SJCRH30 (cell line): ENCODE measurements at regions not wholly inside any gene's neighbourhood (a gene's known extent, or its start where the extent isn't known, plus 50 kb on each side); places are given as distances from the start of the nearest gene placed in this dataset.
A peak's percentile ranks its signal among the peaks of the same experiment; 100 is the strongest.

Experiments
- DNase-seq, 2 experiments: peaks; one replicate each; pipeline ENCODE4 v3.0.0-alpha.2; 2015 to 2020
- H3K27ac ChIP-seq: fragments of 250-450 bp; sonication (Bioruptor Pico); 2 replicates; pipeline ENCODE4 v1.5.1; 2020; ENCODE audit warnings: mild to moderate bottlenecking, moderate library complexity
- H3K27me3 ChIP-seq: fragments of 250-450 bp; sonication (Bioruptor Pico); 2 replicates; pipeline ENCODE4 v1.5.1; 2020; ENCODE audit warnings: mild to moderate bottlenecking, moderate library complexity
- H3K36me3 ChIP-seq: fragments of 250-450 bp; sonication (Bioruptor Pico); 2 replicates; pipeline ENCODE4 v1.5.1; 2020; ENCODE audit warnings: mild to moderate bottlenecking, moderate library complexity
- H3K4me1 ChIP-seq: fragments of 250-450 bp; sonication (Bioruptor Pico); 2 replicates; pipeline ENCODE4 v1.5.1; 2020; ENCODE audit warnings: mild to moderate bottlenecking, moderate library complexity
- H3K4me3 ChIP-seq: fragments of 250-450 bp; sonication (Bioruptor Pico); 2 replicates; pipeline ENCODE4 v1.5.1; 2020; ENCODE audit warnings: mild to moderate bottlenecking, moderate library complexity
- H3K9me3 ChIP-seq: fragments of 250-450 bp; sonication (Bioruptor Pico); replicated peaks from 2 replicates; pipeline ENCODE4 v1.5.1; 2020; ENCODE audit warnings: mild to moderate bottlenecking, moderate library complexity

DNA sequence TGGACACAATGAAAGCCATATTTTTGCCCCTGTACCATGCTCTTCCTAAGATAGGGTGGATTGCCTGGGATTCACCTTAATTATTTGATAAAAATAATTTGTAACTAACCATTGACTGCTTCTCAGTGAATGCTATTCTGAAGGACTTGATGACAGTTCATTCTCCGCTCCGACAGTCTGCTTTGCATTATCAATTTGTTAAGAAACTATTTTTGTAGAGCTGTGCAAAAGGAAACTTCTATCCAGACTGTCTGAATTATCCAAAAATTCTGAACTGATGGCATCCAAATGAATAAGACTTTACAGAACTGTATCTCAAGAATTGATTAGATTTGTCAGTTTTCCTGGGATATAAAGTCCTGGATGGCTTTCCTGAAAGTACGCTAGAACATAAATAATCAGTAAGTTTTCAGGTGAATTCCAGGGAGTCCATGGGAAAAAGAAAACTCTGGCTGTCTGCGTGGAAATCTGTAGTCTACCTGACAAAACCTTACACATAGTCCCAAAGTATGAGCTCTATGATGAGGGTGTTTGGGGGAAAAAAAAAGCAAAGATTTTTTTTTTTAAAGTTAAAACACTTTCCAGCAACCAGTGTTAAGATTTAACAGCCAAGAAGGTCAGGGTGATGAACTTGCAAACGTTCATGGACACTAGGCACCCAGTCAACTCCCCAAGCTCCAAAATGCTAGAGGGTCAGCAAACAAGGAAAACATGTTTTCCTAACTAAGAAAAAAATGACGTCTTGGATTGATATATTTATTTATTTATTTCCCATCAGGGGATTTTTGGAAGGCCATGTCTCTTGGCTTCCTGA is 291.1 kb upstream of the TBX3 start:
- no peaks in the 10 kb centered on the region for H3K36me3 ChIP-seq
- H3K27me3 ChIP-seq = no peaks in the 10 kb centered on the region
- DNase-seq = no peak
- no peaks in the 10 kb centered on the region for H3K9me3 ChIP-seq
- no peak overlapping the region for H3K27ac ChIP-seq
- H3K4me3 ChIP-seq = no peak overlapping the region
- no peaks in the 10 kb centered on the region for H3K4me1 ChIP-seq

DNA sequence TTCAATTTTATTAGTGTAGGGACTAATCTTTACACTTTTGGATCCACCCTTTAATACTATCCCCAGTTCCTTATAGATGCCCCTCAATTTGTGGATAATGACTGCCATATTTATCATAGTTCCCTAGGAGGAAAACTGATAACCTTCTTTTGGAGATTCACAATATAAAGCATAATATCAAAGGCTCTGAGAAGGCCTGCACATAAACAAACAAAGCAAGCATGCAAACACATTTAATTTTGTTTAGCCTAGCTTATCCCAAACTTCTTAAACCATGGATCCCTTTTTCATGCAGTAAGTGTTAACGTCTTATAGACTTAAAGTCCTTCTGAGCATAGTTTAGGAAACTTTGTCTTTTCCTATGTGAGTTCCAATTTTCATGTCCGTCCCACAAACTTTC is 290.4 kb upstream of the TBX3 start:
- Histone ChIP-seq H3K4me3 (no peak overlapping the region), H3K27ac (no peak overlapping the region)
- no peak for DNase-seq

DNA sequence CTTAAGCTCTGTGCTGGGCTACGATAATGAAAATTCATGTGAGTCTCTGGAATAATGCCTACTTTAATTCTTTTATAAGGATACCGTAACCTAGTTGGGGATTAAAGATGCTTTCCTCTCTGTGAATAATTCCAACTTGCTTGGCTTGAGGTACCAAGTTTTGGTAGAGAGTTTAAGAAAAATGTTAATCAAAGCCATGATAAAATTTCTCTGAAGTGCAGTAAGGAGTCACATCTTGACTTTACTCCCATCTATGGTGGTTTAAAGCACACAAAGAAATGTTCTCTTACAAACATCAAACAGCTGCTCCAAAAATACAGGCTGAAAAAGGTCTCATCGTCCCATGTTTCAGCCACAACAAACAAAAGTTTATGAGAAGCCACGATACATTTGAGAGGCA is 284.8 kb upstream of the TBX3 start:
- Histone ChIP-seq H3K4me1 (no peaks in the 10 kb centered on the region), H3K27ac (no peak overlapping the region), H3K36me3 (no peaks in the 10 kb centered on the region), H3K4me3 (no peak overlapping the region), H3K9me3 (no peaks in the 10 kb centered on the region), H3K27me3 (no peaks in the 10 kb centered on the region)
- no peak for DNase-seq

More for the DNA sequence above, 290.4 kb upstream of the TBX3 start:
- Histone ChIP-seq H3K4me1 (no peaks in the 10 kb centered on the region), H3K36me3 (no peaks in the 10 kb centered on the region), H3K9me3 (no peaks in the 10 kb centered on the region), H3K27me3 (no peaks in the 10 kb centered on the region)

DNA sequence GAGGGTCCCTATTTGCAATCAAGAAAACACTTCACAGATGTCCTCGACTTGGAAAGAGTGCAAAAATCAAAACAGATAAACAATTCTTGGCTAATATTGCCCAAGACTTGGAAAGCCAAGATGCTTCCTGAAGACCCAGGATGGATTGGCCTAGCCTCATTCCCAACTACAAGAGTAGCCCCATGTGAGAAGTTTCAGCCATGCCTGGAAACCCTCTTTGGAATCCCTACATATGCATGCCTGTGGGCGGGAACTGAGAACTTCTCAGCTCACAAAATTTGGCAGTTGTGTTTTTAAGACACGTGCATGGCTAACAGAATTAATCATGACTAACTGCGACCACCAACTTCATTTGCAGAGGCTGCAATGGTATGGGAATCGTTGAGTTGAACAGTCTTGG is 283.2 kb upstream of the TBX3 start:
- Histone ChIP-seq H3K4me3 (no peak overlapping the region), H3K9me3 (no peaks in the 10 kb centered on the region), H3K36me3 (no peaks in the 10 kb centered on the region), H3K27me3 (no peaks in the 10 kb centered on the region), H3K4me1 (no peaks in the 10 kb centered on the region), H3K27ac (no peak overlapping the region)
- DNase-seq = no peak

DNA sequence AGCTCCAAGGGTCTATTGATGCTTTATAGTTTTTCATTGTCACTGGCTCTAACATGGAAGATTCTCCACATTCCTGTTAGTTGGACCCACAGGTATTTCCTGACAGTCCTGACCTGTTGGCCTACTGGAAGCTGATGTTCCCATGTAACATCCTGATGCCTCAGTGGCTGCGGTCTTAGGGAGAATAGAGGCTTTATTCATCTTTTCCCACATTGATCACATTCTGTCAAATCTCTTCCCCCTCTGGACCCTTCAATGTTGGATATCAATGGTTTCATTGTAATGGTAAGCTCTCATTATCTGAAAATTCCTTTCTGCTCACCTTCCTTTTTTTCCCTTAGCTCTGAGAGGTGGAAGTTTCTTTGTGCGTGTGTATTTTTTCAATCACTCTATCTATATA is 280.9 kb upstream of the TBX3 start:
- H3K4me3 ChIP-seq = no peak overlapping the region
- 0 out of 2 replicates have a peak, but pooled peaks cover 2% of the 10 kb centered on the region for H3K4me1 ChIP-seq
- no peak for DNase-seq
- H3K27me3 ChIP-seq = no peaks in the 10 kb centered on the region
- no peak overlapping the region for H3K27ac ChIP-seq
- no peaks in the 10 kb centered on the region for H3K9me3 ChIP-seq
- H3K36me3 ChIP-seq = no peaks in the 10 kb centered on the region

DNA sequence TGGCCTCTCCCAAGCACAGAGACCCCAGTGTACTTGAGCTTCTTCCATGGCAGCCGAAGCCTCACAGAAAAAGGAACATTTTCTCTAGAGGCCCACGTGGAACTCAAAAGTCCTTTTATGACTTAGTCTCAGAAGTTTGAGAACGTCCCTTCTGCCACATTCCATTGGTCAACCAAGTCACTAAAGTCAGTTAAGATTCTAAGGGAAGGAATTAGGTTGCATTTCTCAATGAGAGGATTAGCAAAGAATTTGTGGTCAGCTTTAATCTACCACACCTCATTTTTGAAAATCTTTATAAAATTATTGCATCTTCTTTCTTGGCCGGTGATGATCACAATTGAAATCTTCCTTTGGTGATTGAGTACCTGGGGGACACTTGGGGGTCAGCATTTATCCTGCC is 279.9 kb upstream of the TBX3 start:
- Histone ChIP-seq H3K36me3 (no peaks in the 10 kb centered on the region), H3K27ac (no peak overlapping the region), H3K9me3 (no peaks in the 10 kb centered on the region), H3K4me3 (no peak overlapping the region), H3K4me1 (0 out of 2 replicates have a peak, but pooled peaks cover 2% of the 10 kb centered on the region), H3K27me3 (no peaks in the 10 kb centered on the region)
- no peak for DNase-seq

DNA sequence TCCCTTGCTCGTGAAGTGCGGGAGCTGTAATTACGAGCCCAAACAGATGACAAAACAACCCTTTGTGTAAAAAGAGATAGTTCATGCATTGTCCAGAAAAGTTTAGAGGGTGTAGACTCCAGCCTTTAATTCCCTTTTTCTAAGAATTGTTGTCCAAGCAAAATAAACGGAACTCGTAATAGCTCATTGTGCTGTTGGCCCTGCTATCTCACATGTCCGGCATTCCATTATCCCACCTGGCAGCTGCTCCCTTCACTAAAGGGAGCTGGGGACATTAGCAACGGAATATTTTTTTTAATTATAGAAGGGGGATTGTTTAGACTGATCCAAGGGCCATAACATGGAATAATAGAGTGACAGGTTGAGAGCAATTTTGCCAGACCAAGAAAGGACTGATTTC is 277.5 kb upstream of the TBX3 start:
- Histone ChIP-seq H3K4me3 (no peak overlapping the region), H3K36me3 (no peaks in the 10 kb centered on the region), H3K9me3 (no peaks in the 10 kb centered on the region), H3K4me1 (0 out of 2 replicates have a peak, but pooled peaks cover 2% of the 10 kb centered on the region), H3K27ac (no peak overlapping the region), H3K27me3 (no peaks in the 10 kb centered on the region)
- peak; percentile 49 to 56 for DNase-seq

DNA sequence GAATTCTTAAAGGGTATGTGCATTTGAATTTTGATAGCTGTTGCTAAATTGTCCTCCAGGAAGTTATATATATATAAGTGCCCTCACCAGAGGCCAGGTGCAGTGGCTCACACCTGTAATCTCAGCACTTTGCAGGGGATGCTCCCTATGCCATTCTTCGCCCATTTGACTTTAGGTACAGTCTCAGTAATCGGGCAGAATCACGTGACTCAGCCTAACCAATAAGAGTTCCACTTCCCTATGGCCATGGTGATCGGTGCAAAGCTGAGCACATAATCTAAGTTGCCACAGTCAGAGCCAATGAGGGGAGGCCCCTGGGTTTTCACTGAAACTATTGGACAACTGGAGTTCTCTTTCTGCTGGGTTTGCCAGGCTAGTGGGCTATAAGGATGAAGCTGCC is 274.6 kb upstream of the TBX3 start:
- no peaks in the 10 kb centered on the region for H3K27me3 ChIP-seq
- H3K27ac ChIP-seq = no peak overlapping the region
- no peaks in the 10 kb centered on the region for H3K9me3 ChIP-seq
- 0 out of 2 replicates have a peak, but pooled peaks cover 2% of the 10 kb centered on the region for H3K4me1 ChIP-seq
- H3K36me3 ChIP-seq = no peaks in the 10 kb centered on the region
- no peak for DNase-seq
- H3K4me3 ChIP-seq = no peak overlapping the region

DNA sequence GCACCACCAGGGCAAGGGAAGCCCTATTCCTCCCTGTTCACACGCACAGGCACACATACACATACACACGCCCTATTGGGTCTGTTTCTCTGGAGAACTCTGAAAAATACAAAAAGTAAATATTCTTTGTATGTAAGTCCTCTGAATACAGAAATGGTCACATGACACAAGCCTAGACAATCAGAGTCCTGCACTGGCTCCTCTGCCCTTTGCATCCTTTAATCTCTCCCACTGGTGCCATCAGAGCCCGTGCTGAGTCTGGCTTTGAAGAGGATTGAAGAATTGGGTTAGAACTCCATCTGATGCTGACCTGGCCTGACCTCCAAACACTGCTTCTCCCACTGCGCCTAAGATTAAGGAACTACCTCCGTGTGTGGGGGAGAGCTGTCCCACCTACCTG is 273.2 kb upstream of the TBX3 start:
- DNase-seq = no peak
- Histone ChIP-seq H3K9me3 (no peaks in the 10 kb centered on the region), H3K27ac (no peak overlapping the region), H3K4me3 (no peak overlapping the region), H3K27me3 (no peaks in the 10 kb centered on the region), H3K4me1 (0 out of 2 replicates have a peak, but pooled peaks cover 2% of the 10 kb centered on the region), H3K36me3 (no peaks in the 10 kb centered on the region)

DNA sequence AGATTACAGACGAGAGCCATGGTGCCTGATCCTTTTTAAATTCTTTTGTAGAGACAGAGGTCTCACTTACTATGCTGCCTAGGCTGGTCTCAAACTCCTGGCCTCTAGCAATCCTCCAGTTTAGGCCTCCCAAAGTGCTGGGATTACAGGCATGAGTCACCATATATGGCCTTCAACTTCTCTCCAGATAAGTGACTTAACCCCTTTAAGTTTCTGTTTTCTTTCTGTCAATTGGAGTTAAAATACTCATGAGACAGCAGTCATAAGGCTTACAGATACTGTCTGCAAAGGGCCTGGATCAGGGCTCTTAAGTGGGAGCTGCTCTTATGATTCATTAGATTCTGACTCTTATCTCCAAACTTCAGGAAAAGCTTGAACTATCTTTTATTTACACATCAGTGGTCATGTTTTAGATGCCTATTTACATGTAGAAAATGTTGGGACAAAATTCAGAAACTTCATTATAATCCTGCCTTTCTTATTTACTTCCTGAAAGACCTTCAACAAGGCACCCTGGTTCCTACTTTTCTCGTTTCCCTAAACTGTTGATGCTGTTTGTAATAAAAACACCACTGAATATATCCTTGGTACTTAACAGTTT is 271.5 kb upstream of the TBX3 start:
- no peak for DNase-seq
- Histone ChIP-seq H3K27ac (no peak overlapping the region), H3K4me1 (no peaks in the 10 kb centered on the region), H3K4me3 (no peak overlapping the region), H3K9me3 (no peaks in the 10 kb centered on the region), H3K27me3 (no peaks in the 10 kb centered on the region), H3K36me3 (no peaks in the 10 kb centered on the region)

DNA sequence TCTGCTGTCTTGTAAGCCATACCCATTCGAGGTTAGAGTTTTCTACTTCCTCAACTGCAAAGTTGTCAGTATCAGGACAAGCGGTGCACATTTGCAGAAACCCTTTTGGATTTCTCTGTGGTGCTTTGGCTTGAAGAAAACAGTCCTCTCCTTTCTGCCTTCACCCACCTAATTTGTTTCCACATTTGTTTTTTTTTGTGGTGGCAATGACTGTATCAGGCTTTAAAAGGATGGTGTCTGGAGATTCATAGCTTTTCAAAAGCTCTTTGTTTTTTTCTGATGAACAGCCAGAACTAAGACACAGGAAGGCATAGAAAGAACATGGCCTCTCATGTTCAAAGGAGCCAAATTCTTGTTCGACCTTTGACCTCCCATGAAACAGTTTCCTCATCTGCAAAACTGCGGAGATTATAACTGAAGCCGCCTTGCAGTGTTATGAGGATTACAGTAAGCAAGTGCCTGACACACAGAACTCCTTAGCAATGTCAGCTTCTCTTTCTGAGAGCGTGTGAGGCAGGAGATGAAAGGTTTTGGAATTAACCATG is 270.6 kb upstream of the TBX3 start:
- Histone ChIP-seq H3K4me1 (no peaks in the 10 kb centered on the region), H3K27me3 (no peaks in the 10 kb centered on the region), H3K27ac (no peak overlapping the region), H3K36me3 (no peaks in the 10 kb centered on the region), H3K9me3 (no peaks in the 10 kb centered on the region), H3K4me3 (no peak overlapping the region)
- DNase-seq = peak in 1 of 2 experiments; percentile 4

DNA sequence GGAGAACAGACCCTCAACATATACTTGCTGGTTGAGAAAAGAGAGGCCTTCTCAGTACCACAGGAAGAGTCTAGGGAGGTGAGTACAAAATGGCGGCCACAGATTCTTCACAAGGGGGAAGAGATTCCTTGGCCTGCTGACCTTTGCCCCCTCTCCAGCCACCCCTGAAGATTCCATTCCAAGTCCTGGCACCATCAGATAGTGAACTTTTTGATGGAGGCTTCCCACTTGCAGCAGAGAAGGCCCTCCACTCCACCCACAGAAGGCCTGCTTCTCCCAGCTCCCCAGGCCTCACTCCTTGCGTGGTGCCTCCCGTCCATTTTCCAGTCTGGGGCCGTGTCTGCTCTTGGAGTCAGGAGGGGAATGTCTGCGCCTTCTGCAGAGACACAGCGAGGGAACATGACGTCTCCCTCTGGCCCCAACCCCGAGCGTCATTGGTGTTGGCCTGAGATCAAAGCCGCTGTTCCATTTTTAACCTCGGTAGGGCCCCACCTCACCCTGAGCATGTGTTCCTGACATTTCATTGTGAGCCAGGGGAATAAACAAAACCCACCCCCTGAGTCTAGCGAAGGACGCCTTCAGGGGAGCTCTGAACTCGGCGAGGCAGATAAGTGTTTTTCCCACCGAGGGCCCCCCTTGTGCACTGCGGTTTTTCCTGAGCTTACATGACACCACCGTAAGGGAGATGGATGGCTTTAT is 268.7 kb upstream of the TBX3 start:
- Histone ChIP-seq H3K27me3 (no peaks in the 10 kb centered on the region), H3K4me1 (no peaks in the 10 kb centered on the region), H3K36me3 (no peaks in the 10 kb centered on the region), H3K27ac (no peak overlapping the region), H3K4me3 (no peak overlapping the region), H3K9me3 (no peaks in the 10 kb centered on the region)
- peak; percentile 30 to 38 for DNase-seq

DNA sequence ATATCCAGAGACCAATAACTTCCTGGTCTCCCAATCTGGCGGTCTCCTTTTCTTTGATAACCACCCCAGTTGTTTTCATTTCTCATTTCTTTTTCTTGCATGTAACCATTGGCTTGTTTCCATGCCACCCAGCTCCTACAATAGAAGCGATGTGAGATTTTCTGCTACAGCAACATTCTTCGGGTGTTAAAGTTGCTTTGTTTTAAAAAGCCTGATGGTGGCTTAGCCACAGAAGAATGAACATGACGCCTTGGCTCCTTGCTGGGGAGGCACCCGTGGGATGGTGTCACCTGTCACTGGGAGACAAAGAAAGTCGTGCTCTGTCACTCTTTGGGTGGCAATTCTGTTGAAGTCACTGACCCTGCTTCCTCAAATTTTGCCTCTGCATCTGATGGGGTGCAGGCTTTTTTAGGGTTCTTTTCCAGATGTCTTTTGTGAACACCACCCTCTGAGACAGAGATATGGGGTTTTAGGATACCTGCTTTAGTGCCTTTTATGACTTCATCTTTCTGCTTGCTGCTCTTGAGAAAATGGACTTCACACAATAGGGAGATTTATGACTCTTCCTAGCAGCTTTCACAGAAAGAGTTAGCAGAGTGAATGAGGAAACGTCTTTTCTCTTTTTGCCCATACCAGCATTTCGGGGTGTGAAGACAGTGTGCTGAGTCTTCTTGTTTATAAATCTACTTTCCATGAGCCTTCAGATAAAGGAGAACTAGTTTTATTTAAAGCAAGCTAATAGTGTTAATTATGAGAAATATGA is 265.3 kb upstream of the TBX3 start:
- no peaks in the 10 kb centered on the region for H3K27me3 ChIP-seq
- no peaks in the 10 kb centered on the region for H3K4me1 ChIP-seq
- DNase-seq = peak; percentile 3 to 11
- no peaks in the 10 kb centered on the region for H3K36me3 ChIP-seq
- no peak overlapping the region for H3K27ac ChIP-seq
- H3K4me3 ChIP-seq = no peak overlapping the region
- H3K9me3 ChIP-seq = no peaks in the 10 kb centered on the region

DNA sequence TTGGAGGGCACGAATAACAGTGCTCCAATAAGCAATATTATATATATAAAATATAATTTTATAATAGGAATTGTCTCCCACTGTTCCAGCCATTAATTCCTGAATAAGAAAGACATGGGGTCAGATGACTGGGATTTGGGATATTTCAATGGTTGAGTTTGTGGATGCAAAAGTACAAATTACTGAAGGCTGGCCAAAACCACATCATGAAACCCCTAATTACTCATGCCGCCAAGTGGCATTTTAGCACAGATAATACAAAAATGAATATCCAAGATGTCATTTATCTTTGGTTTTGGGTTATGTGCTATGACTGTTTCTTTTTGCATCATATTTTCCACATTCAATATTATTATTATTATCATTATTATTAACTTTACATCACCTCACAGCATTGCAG is 261.4 kb upstream of the TBX3 start:
- DNase-seq = no peak
- Histone ChIP-seq H3K4me3 (no peak overlapping the region), H3K27me3 (no peaks in the 10 kb centered on the region), H3K27ac (no peak overlapping the region), H3K4me1 (no peaks in the 10 kb centered on the region), H3K36me3 (no peaks in the 10 kb centered on the region), H3K9me3 (no peaks in the 10 kb centered on the region)
